DMS153 treated with DMSO at 0.1 percent for 48 hours (cell line): ENCODE measurements at regions not wholly inside any gene's neighbourhood (a gene's known extent, or its start where the extent isn't known, plus 50 kb on each side); places are given as distances from the start of the nearest gene placed in this dataset.

Experiments used
- DNase-seq: peaks from one replicate; lab custom pipeline; 2025; ENCODE audit not compliant: unreplicated experiment; lab: John Stamatoyannopoulos, UW

- no peak for DNase-seq
These were observed 183.1 kb upstream of the ARL4C start for GRCh38 chr2:234679741-234680687.

GRCh38 chr2:234679301-234679740 is 182.4 kb upstream of the ARL4C start:
- no peak for DNase-seq

- DNase-seq: no peak
These were observed 181.8 kb upstream of the ARL4C start for GRCh38 chr2:234678711-234679110.

- DNase-seq: no peak
These were observed 181.1 kb upstream of the ARL4C start for GRCh38 chr2:234677758-234678538.

GRCh38 chr2:234676783-234677450 is 180.0 kb upstream of the ARL4C start:
- DNase-seq: no peak

- DNase-seq: peak; percentile 91
These were observed 179.4 kb upstream of the ARL4C start for GRCh38 chr2:234676109-234676782.

GRCh38 chr2:234674781-234675201 is 177.9 kb upstream of the ARL4C start:
- no peak for DNase-seq

- no peak for DNase-seq
These were observed 177.3 kb upstream of the ARL4C start for GRCh38 chr2:234673961-234674759.

- DNase-seq: no peak
These were observed 176.6 kb upstream of the ARL4C start for GRCh38 chr2:234673501-234673900.

- DNase-seq: no peak
These were observed 175.7 kb upstream of the ARL4C start for GRCh38 chr2:234672498-234673150.

- DNase-seq: no peak
These were observed 174.8 kb upstream of the ARL4C start for GRCh38 chr2:234671716-234672115.

GRCh38 chr2:234671231-234671630 is 174.3 kb upstream of the ARL4C start:
- no peak for DNase-seq

- DNase-seq: no peak
These were observed 173.9 kb upstream of the ARL4C start for GRCh38 chr2:234670806-234671205.

- DNase-seq: no peak
These were observed 173.2 kb upstream of the ARL4C start for GRCh38 chr2:234670052-234670451.

- DNase-seq: no peak
These were observed 172.7 kb upstream of the ARL4C start for GRCh38 chr2:234669621-234670020.

GRCh38 chr2:234669001-234669400 is 172.1 kb upstream of the ARL4C start:
- DNase-seq: no peak

- no peak for DNase-seq
These were observed 170.0 kb upstream of the ARL4C start for GRCh38 chr2:234666911-234667310.

GRCh38 chr2:234665304-234665703 is 168.4 kb upstream of the ARL4C start:
- no peak for DNase-seq

GRCh38 chr2:234661849-234662248 is 165.0 kb upstream of the ARL4C start:
- DNase-seq: no peak
